H1 (cell line): ENCODE measurements at regions not wholly inside any gene's neighbourhood (a gene's known extent, or its start where the extent isn't known, plus 50 kb on each side); places are given as distances from the start of the nearest gene placed in this dataset.

ENCODE experiments used
- CTCF ChIA-PET: fragments of 300-600 bp; sonication (Branson Sonifier 250); formaldehyde crosslinking; loops from one replicate; lab custom pipeline; 2021; ENCODE audit not compliant: partially characterized antibody; lab: Charles Lee
- POLR2A ChIA-PET: fragments of 300-600 bp; sonication (Branson Sonifier 250); formaldehyde crosslinking; loops from one replicate; lab custom pipeline; 2021; ENCODE audit warnings: inconsistent platforms; ENCODE audit not compliant: partially characterized antibody; lab: Charles Lee
- DNase-seq, 2 experiments: peaks; one replicate each; pipeline versions ENCODE4 v3.0.0 to v3.0.0-alpha.2; 2010 to 2022; ENCODE audit warnings: low spot score in 2 of 2, low read depth in 1 of 2, mixed read lengths in 1 of 2
- FAIRE-seq: peaks from 2 replicates; lab custom pipeline; 2011; peaks lifted over from hg19 to GRCh38; lab: Jason Lieb, UNC
- H2AFZ ChIP-seq: 2 replicates; pipeline ENCODE4 v1.8.1; 2012; ENCODE audit warnings: low read length, inconsistent platforms
- H2AK5ac ChIP-seq: 2 replicates; pipeline ENCODE4 v1.6.1; 2013; ENCODE audit warnings: low read depth, low read length
- H2BK120ac ChIP-seq: replicated peaks from 2 replicates; pipeline ENCODE3; 2013; ENCODE audit warnings: low read depth, low read length, inconsistent platforms
- H2BK12ac ChIP-seq: 2 replicates; pipeline ENCODE4 v1.6.1; 2013; ENCODE audit warnings: low read depth, low read length
- H2BK15ac ChIP-seq: 2 replicates; pipeline ENCODE4 v1.6.1; 2013; ENCODE audit warnings: low read length
- H2BK20ac ChIP-seq: 2 replicates; pipeline ENCODE4 v1.6.1; 2013; ENCODE audit warnings: low read length
- H2BK5ac ChIP-seq: 2 replicates; pipeline ENCODE4 v1.6.1; 2013; ENCODE audit warnings: low read depth, low read length
- H3K14ac ChIP-seq: 2 replicates; pipeline ENCODE4 v1.6.1; 2013; ENCODE audit warnings: inconsistent platforms; ENCODE audit not compliant: insufficient read length
- H3K18ac ChIP-seq: 2 replicates; pipeline ENCODE4 v1.6.1; 2013; ENCODE audit warnings: low read length; ENCODE audit errors: extremely low read depth
- H3K23ac ChIP-seq: 2 replicates; pipeline ENCODE4 v1.6.1; 2013; ENCODE audit warnings: inconsistent platforms; ENCODE audit not compliant: insufficient read length
- H3K23me2 ChIP-seq: 2 replicates; pipeline ENCODE4 v1.6.1; 2013; ENCODE audit warnings: low read depth, low read length
- H3K27ac ChIP-seq: 2 replicates; pipeline ENCODE4 v1.6.1; 2011; ENCODE audit warnings: low read depth, low read length, inconsistent platforms
- H3K27me3 ChIP-seq, 4 experiments: replicated peaks in 1 of 4; 1 replicate in 1 of 4; 2 replicates in 3 of 4; pipeline versions ENCODE4 v1.6.1 to v1.8.1; 2011 to 2013; ENCODE audit warnings: low read length in 3 of 4, mild to moderate bottlenecking in 3 of 4, inconsistent platforms in 2 of 4, mixed read lengths in 2 of 4, moderate library complexity in 1 of 4; ENCODE audit not compliant: control insufficient read depth in 3 of 4, insufficient read depth in 3 of 4; ENCODE audit errors: extremely low read depth in 1 of 4
- H3K36me3 ChIP-seq, 4 experiments: 2 replicates each; pipeline versions ENCODE4 v1.6.1 to v1.8.1; 2011 to 2013; ENCODE audit warnings: mild to moderate bottlenecking in 4 of 4, low read length in 3 of 4, moderate library complexity in 2 of 4, control low read depth in 1 of 4, inconsistent platforms in 1 of 4; ENCODE audit not compliant: insufficient read depth in 4 of 4, control insufficient read depth in 2 of 4
- H3K4ac ChIP-seq: replicated peaks from 2 replicates; pipeline ENCODE3; 2013; ENCODE audit warnings: low read length, low read depth, mixed read lengths, inconsistent platforms; ENCODE audit not compliant: insufficient read length
- H3K4me1 ChIP-seq, 4 experiments: replicated peaks in 1 of 4; 1 replicate in 1 of 4; 2 replicates in 3 of 4; pipeline versions ENCODE4 v1.6.1 to v1.8.1; 2011 to 2013; ENCODE audit warnings: low read length in 3 of 4, inconsistent platforms in 2 of 4, mixed read lengths in 1 of 4; ENCODE audit not compliant: insufficient read depth in 4 of 4, control insufficient read depth in 3 of 4
- H3K4me2 ChIP-seq, 2 experiments: 2 replicates each; pipeline versions ENCODE4 v1.6.1 to v1.8.1; 2011 to 2013; ENCODE audit warnings: low read depth in 2 of 2, low read length in 2 of 2, control low read depth in 1 of 2, inconsistent platforms in 1 of 2, mild to moderate bottlenecking in 1 of 2; ENCODE audit not compliant: insufficient read depth in 1 of 2
- H3K4me3 ChIP-seq, 4 experiments: fragments of 200-600, 300-600 bp in 1 of 4; sonication (generic), shearing (Covaris generic), sonication (Bioruptor Twin) in 1 of 4; 2 replicates each; pipeline versions ENCODE4 v1.5.1 to v1.8.1; 2011 to 2016; ENCODE audit warnings: low read length in 4 of 4, low read depth in 3 of 4, control low read depth in 2 of 4, inconsistent platforms in 2 of 4, mild to moderate bottlenecking in 2 of 4, mixed read lengths in 1 of 4, moderate library complexity in 1 of 4; ENCODE audit not compliant: insufficient read depth in 2 of 4; ENCODE audit errors: extremely low read depth in 1 of 4
- H3K56ac ChIP-seq: replicated peaks from 2 replicates; pipeline ENCODE3; 2013; ENCODE audit warnings: low read depth, mild to moderate bottlenecking, mixed read lengths, low read length, inconsistent platforms; ENCODE audit not compliant: insufficient read length
- H3K79me1 ChIP-seq: 2 replicates; pipeline ENCODE4 v1.6.1; 2013; ENCODE audit warnings: low read depth, low read length, control low read depth
- H3K79me2 ChIP-seq, 2 experiments: 2 replicates each; pipeline versions ENCODE4 v1.6.1 to v1.8.1; 2012 to 2013; ENCODE audit warnings: low read length in 2 of 2, mild to moderate bottlenecking in 2 of 2, inconsistent platforms in 1 of 2; ENCODE audit not compliant: insufficient read depth in 2 of 2, control insufficient read depth in 1 of 2
- H3K9ac ChIP-seq, 4 experiments: replicated peaks in 1 of 4; 1 replicate in 1 of 4; 2 replicates in 3 of 4; pipeline versions ENCODE4 v1.6.1 to v1.8.1; 2011 to 2013; ENCODE audit warnings: low read depth in 3 of 4, low read length in 3 of 4, control low read depth in 2 of 4, mild to moderate bottlenecking in 2 of 4, moderate library complexity in 2 of 4, inconsistent platforms in 1 of 4; ENCODE audit errors: extremely low read depth in 1 of 4
- H3K9me3 ChIP-seq, 2 experiments: 2 replicates each; pipeline versions ENCODE4 v1.6.1 to v1.8.1; 2012 to 2013; ENCODE audit warnings: mild to moderate bottlenecking in 2 of 2, moderate library complexity in 2 of 2, control low read depth in 1 of 2, inconsistent platforms in 1 of 2, low read depth in 1 of 2, low read length in 1 of 2, mixed read lengths in 1 of 2; ENCODE audit not compliant: insufficient read depth in 2 of 2
- H4K20me1 ChIP-seq, 2 experiments: replicated peaks in 1 of 2; 2 replicates each; pipeline versions ENCODE3 to v1.8.1; 2011 to 2013; ENCODE audit warnings: inconsistent platforms in 2 of 2, low read length in 2 of 2, mild to moderate bottlenecking in 1 of 2; ENCODE audit not compliant: insufficient read depth in 2 of 2, control insufficient read depth in 1 of 2
- H4K5ac ChIP-seq: 2 replicates; pipeline ENCODE4 v1.6.1; 2013; ENCODE audit warnings: low read length, low read depth, mixed read lengths, inconsistent platforms; ENCODE audit not compliant: insufficient read length
- H4K8ac ChIP-seq: 2 replicates; pipeline ENCODE4 v1.8.0; 2013; ENCODE audit warnings: mild to moderate bottlenecking, moderate library complexity, low read length, inconsistent platforms; ENCODE audit not compliant: insufficient read depth; ENCODE audit errors: extremely low read depth
- H4K91ac ChIP-seq: replicated peaks from 2 replicates; pipeline ENCODE3; 2013; ENCODE audit warnings: low read length, mixed read lengths, inconsistent platforms; ENCODE audit not compliant: insufficient read length
- BRCA1 ChIP-seq: IDR thresholded peaks from 2 replicates; pipeline ENCODE4 v1.6.1; 2012; ENCODE audit warnings: low read depth, low read length, improper control_type of control experiment
- CBX5 ChIP-seq: fragments of 300-800, 300-1000 bp; sonication (generic); IDR thresholded peaks from 2 replicates; pipeline ENCODE4 v1.7.1; 2016; ENCODE audit warnings: antibody characterized with exemption, low read length, low read depth
- CREB1 ChIP-seq: IDR thresholded peaks from 2 replicates; pipeline ENCODE4 v1.6.1; 2012; ENCODE audit warnings: inconsistent platforms
- FOSL1 ChIP-seq: IDR thresholded peaks from 2 replicates; pipeline ENCODE4 v1.6.1; 2011; ENCODE audit warnings: mild to moderate bottlenecking, low read depth, low read length, moderate library complexity; ENCODE audit not compliant: insufficient read depth
- NANOG ChIP-seq: IDR thresholded peaks from 2 replicates; pipeline ENCODE4 v1.6.1; 2011; ENCODE audit warnings: low read length, low read depth, mild to moderate bottlenecking, inconsistent platforms; ENCODE audit not compliant: insufficient read depth, poor library complexity, severe bottlenecking
- POLR2A ChIP-seq, 2 experiments: IDR thresholded peaks; 1 replicate in 1 of 2; 2 replicates in 1 of 2; pipeline ENCODE4 v1.6.1; 2011; ENCODE audit warnings: low read depth in 2 of 2, low read length in 2 of 2, mild to moderate bottlenecking in 2 of 2; ENCODE audit errors: control extremely low read depth in 1 of 2
- POLR2AphosphoS5 ChIP-seq: IDR thresholded peaks from 2 replicates; pipeline ENCODE4 v1.6.1; 2011; ENCODE audit warnings: low read depth, low read length
- RFX5 ChIP-seq: IDR thresholded peaks from 2 replicates; pipeline ENCODE4 v1.6.1; 2011; ENCODE audit warnings: low read depth, low read length, improper control_type of control experiment, borderline replicate concordance
- RNF2 ChIP-seq: fragments of 200-900, 300-1000 bp; sonication (generic); IDR thresholded peaks from 2 replicates; pipeline ENCODE4 v1.7.1; 2016; ENCODE audit warnings: borderline replicate concordance, low read depth, mild to moderate bottlenecking, antibody characterized with exemption, low read length; ENCODE audit not compliant: poor library complexity, severe bottlenecking; ENCODE audit errors: missing control alignments
- SUZ12 ChIP-seq: fragments of 200-600 bp; sonication (generic); IDR thresholded peaks from 2 replicates; pipeline ENCODE4 v1.6.1; 2012; ENCODE audit warnings: mild to moderate bottlenecking, inconsistent platforms, low read length, moderate library complexity, mixed read lengths
- TEAD4 ChIP-seq: IDR thresholded peaks from 2 replicates; pipeline ENCODE4 v1.6.1; 2012; ENCODE audit warnings: low read depth, low read length, inconsistent platforms, mixed read lengths
- ZNF274 ChIP-seq: IDR thresholded peaks from 2 replicates; pipeline ENCODE4 v1.7.0; 2012; ENCODE audit warnings: low read length, borderline replicate concordance; ENCODE audit errors: extremely low read depth
- WGBS, 2 experiments: shearing (Covaris generic) in 1 of 2; methylation state at CpG; one replicate each; pipeline versions ENCODE4 v1.1.6 to v1.1.7; 2013 to 2015; ENCODE audit warnings: low lambda C conversion rate in 2 of 2, mixed read lengths in 2 of 2, inconsistent platforms in 1 of 2, low coverage in 1 of 2, missing lambda C conversion rate in 1 of 2; ENCODE audit not compliant: insufficient replicate concordance in 2 of 2, insufficient coverage in 1 of 2, insufficient read length in 1 of 2; ENCODE audit errors: extremely low coverage in 1 of 2, missing lambda C conversion rate in 1 of 2; 5-methylcytosine and 5-hydroxymethylcytosine counted together

DNA sequence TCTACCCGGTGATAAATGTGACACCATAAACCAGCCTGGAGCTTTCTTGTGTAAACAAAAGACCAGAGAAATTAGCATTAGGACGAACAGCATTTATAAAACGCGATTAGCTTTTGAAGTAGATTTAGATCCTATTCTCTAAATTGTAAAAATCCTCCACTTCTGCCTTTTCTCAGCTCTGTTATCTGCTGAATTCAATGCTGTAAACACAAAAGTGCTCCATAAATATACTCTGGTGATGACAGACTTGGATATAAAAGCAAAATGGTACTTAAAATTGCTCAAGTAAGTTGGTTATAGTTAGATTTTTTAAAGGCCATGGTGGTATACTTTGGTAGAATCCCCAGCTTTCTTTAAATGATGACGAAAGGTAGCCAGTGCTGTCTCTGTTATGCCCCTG, 114.6 kb upstream of the RMST start:
- ChIA-PET POLR2A (no interaction called here), CTCF (interaction anchor here (0.7 to 1.5 kb wide), 6 partner anchors 10 to 360 kb away, joined by 3 to 5 read pairs (median 3); no protein-coding TSS in a partner anchor)
- no peak overlapping the region for H2BK20ac ChIP-seq
- no peak overlapping the region for H4K5ac ChIP-seq
- no peaks in the 10 kb centered on the region for H3K79me2 ChIP-seq
- H2BK12ac ChIP-seq: no peak overlapping the region
- H3K4me1 ChIP-seq: no peaks in the 10 kb centered on the region
- no peak overlapping the region for H3K4me2 ChIP-seq
- no peak overlapping the region for H2AK5ac ChIP-seq
- H3K23me2 ChIP-seq: no peaks in the 10 kb centered on the region
- no peaks in the 10 kb centered on the region for H3K9me3 ChIP-seq
- H4K8ac ChIP-seq: no peak overlapping the region
- H3K18ac ChIP-seq: no peak overlapping the region
- H3K23ac ChIP-seq: no peak overlapping the region
- H2BK15ac ChIP-seq: no peak overlapping the region
- no peak overlapping the region for H2BK5ac ChIP-seq
- no peaks in the 10 kb centered on the region for H3K27me3 ChIP-seq
- no peaks in the 10 kb centered on the region for H3K36me3 ChIP-seq
- no peak overlapping the region for H4K91ac ChIP-seq
- H3K14ac ChIP-seq: no peak overlapping the region
- no peak overlapping the region for H3K4ac ChIP-seq
- no peak overlapping the region for H3K27ac ChIP-seq
- 93% methylated on average over 5 of the region's 5 CpGs; no CpG with 5 or more reads in 1 of the 2 experiments for WGBS, 2 experiments
- FAIRE-seq (no peak), DNase-seq (no peak)
- H3K79me1 ChIP-seq: no peaks in the 10 kb centered on the region
- H3K9ac ChIP-seq: no peak overlapping the region
- no peak overlapping the region for H3K56ac ChIP-seq
- no peak overlapping the region for H2BK120ac ChIP-seq
- H3K4me3 ChIP-seq: no peak overlapping the region
- no peaks in the 10 kb centered on the region for H4K20me1 ChIP-seq
- H2AFZ ChIP-seq: no peak overlapping the region
- no peak for TF ChIP-seq TEAD4
- no peak for TF ChIP-seq CBX5
- no peak for TF ChIP-seq SUZ12
- no peak for TF ChIP-seq POLR2A (IDR thresholded peaks at IDR 0.05; ENCODE audit: control extremely low read depth in 1 of 2, low read depth in 2 of 2, low read length in 2 of 2)
- TF ChIP-seq FOSL1: no peak
- TF ChIP-seq BRCA1: no peak
- no peak for TF ChIP-seq RFX5
- TF ChIP-seq ZNF274: no peak
- TF ChIP-seq NANOG: no peak
- TF ChIP-seq POLR2AphosphoS5: no peak
- no peak for TF ChIP-seq CREB1
- no peak for TF ChIP-seq RNF2
